ENCODE measurements at regions not wholly inside any gene's neighbourhood (a gene's known extent, or its start where the extent isn't known, plus 50 kb on each side); places are given as distances from the start of the nearest gene placed in this dataset.

DNA sequence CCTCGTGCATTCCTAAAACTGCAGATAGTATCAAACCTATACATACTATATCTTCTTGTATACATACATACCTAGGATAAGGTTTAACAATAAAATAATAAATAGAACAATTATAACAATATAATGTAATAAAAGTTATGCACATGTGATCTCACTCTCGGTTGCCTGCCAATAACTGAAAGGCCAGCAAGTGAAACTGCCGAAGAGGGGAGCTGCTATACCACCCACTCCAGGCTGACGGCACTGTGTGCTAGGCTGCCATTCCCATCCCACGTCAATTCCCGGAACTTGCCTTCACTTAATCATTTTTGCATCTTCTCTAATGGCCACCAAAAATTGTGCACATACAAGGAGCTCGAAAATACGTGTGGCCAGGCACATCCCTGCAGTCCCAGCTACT lies 451.1 kb upstream of the FAT1 start:
- Histone ChIP-seq H4K20me1 (replicated peaks in 1 of 2; ENCODE audit: control insufficient read depth in 1 of 2, insufficient read depth in 2 of 2, low read length in 2 of 2) (no peaks in the 10 kb centered on the region), H3K9me3 (ENCODE audit: insufficient read depth in 2 of 2, low read depth in 1 of 2, low read length in 1 of 2) (no peaks in the 10 kb centered on the region), H3K56ac (replicated peaks; ENCODE audit: insufficient read length, low read depth, low read length) (no peak overlapping the region), H3K9ac (replicated peaks in 1 of 4; ENCODE audit: extremely low read depth in 1 of 4, low read depth in 3 of 4, low read length in 3 of 4) (no peak overlapping the region), H3K36me3 (ENCODE audit: control insufficient read depth in 2 of 4, insufficient read depth in 4 of 4, low read length in 3 of 4) (no peaks in the 10 kb centered on the region), H4K91ac (replicated peaks; ENCODE audit: insufficient read length, low read length) (no peak overlapping the region), H3K4ac (replicated peaks; ENCODE audit: insufficient read length, low read depth, low read length) (peak overlapping the region; percentile 6), H2BK120ac (replicated peaks; ENCODE audit: low read depth, low read length) (no peak overlapping the region), H3K4me3 (ENCODE audit: extremely low read depth in 1 of 4, insufficient read depth in 2 of 4, low read depth in 3 of 4, low read length in 4 of 4) (no peak overlapping the region), H2BK15ac (ENCODE audit: low read length) (no peak overlapping the region), H4K8ac (ENCODE audit: extremely low read depth, insufficient read depth, low read length) (no peak overlapping the region), H3K27me3 (replicated peaks in 1 of 4; ENCODE audit: control insufficient read depth in 3 of 4, extremely low read depth in 1 of 4, insufficient read depth in 3 of 4, low read length in 3 of 4) (peaks cover 0 to 1% (median 0%) of the 10 kb centered on the region in 4 experiments; a peak in 1 of 7 replicates), H3K79me2 (ENCODE audit: control insufficient read depth in 1 of 2, insufficient read depth in 2 of 2, low read length in 2 of 2) (no peaks in the 10 kb centered on the region), H3K79me1 (ENCODE audit: low read depth, low read length) (no peaks in the 10 kb centered on the region), H3K18ac (ENCODE audit: extremely low read depth, low read length) (no peak overlapping the region), H2BK20ac (ENCODE audit: low read length) (no peak overlapping the region), H3K4me1 (replicated peaks in 1 of 4; ENCODE audit: control insufficient read depth in 3 of 4, insufficient read depth in 4 of 4, low read length in 3 of 4) (peaks cover 0 to 2% (median under 1%) of the 10 kb centered on the region in 4 experiments; a peak in 2 of 7 replicates), H2AFZ (ENCODE audit: low read length) (no peak overlapping the region), H4K5ac (ENCODE audit: insufficient read length, low read depth, low read length) (no peak overlapping the region), H3K4me2 (ENCODE audit: insufficient read depth in 1 of 2, low read depth in 2 of 2, low read length in 2 of 2) (no peak overlapping the region), H2BK12ac (ENCODE audit: low read depth, low read length) (no peak overlapping the region), H3K27ac (ENCODE audit: low read depth, low read length) (no peak overlapping the region), H3K14ac (ENCODE audit: insufficient read length) (no peak overlapping the region), H2AK5ac (ENCODE audit: low read depth, low read length) (no peak overlapping the region), H3K23me2 (ENCODE audit: low read depth, low read length) (no peaks in the 10 kb centered on the region; the same call in 1 of the 2 replicates), H3K23ac (ENCODE audit: insufficient read length) (no peak overlapping the region), H2BK5ac (ENCODE audit: low read depth, low read length) (no peak overlapping the region)
- no peak for DNase-seq (ENCODE audit: low read depth in 1 of 2, low spot score in 2 of 2)
- no peak for FAIRE-seq
- WGBS, 2 experiments (ENCODE audit: extremely low coverage in 1 of 2, insufficient coverage in 1 of 2, insufficient read length in 1 of 2, insufficient replicate concordance in 2 of 2, low coverage in 1 of 2, low lambda C conversion rate in 2 of 2, missing lambda C conversion rate in 1 of 2), result 95% methylated on average over 8 of the region's 8 CpGs; no CpG with 5 or more reads in 1 of the 2 experiments
- CTCF ChIA-PET (ENCODE audit: partially characterized antibody), result no interaction called here
- TF ChIP-seq, protein P1, sequence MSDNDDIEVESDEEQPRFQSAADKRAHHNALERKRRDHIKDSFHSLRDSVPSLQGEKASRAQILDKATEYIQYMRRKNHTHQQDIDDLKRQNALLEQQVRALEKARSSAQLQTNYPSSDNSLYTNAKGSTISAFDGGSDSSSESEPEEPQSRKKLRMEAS (IDR thresholded peaks at IDR 0.05), result no peak
- TF ChIP-seq EP300 (IDR thresholded peaks at IDR 0.05; ENCODE audit: borderline replicate concordance in 1 of 2, low read depth in 2 of 2, low read length in 2 of 2), result no peak
- TF ChIP-seq, protein P2, sequence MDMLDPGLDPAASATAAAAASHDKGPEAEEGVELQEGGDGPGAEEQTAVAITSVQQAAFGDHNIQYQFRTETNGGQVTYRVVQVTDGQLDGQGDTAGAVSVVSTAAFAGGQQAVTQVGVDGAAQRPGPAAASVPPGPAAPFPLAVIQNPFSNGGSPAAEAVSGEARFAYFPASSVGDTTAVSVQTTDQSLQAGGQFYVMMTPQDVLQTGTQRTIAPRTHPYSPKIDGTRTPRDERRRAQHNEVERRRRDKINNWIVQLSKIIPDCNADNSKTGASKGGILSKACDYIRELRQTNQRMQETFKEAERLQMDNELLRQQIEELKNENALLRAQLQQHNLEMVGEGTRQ (IDR thresholded peaks at IDR 0.05; ENCODE audit: low read length), result no peak
- TF ChIP-seq, protein P3, sequence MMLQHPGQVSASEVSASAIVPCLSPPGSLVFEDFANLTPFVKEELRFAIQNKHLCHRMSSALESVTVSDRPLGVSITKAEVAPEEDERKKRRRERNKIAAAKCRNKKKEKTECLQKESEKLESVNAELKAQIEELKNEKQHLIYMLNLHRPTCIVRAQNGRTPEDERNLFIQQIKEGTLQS (IDR thresholded peaks at IDR 0.05; ENCODE audit: insufficient read depth, low read depth, low read length), result no peak
- no peak for TF ChIP-seq FOSL1 (IDR thresholded peaks at IDR 0.05; ENCODE audit: insufficient read depth, low read depth, low read length)
- TF ChIP-seq TCF12 (IDR thresholded peaks at IDR 0.05; ENCODE audit: low read depth, low read length), result no peak
- TF ChIP-seq SIN3A (conservative IDR thresholded peaks at IDR 0.05 in 1 of 2, IDR thresholded peaks at IDR 0.05 in 1 of 2; ENCODE audit: low read depth in 1 of 2, low read length in 2 of 2), result no peak
- TF ChIP-seq POU5F1 (IDR thresholded peaks at IDR 0.05; ENCODE audit: low read depth, low read length), result no peak
- TF ChIP-seq TAF1 (IDR thresholded peaks at IDR 0.05; ENCODE audit: low read depth, low read length), result no peak
- TF ChIP-seq CBX5 (IDR thresholded peaks at IDR 0.05; ENCODE audit: low read depth, low read length), result no peak
- POLR2A ChIA-PET (ENCODE audit: partially characterized antibody), result no interaction called here

Measured in H1 (cell line).